ENCODE measurements at regions not wholly inside any gene's neighbourhood (a gene's known extent, or its start where the extent isn't known, plus 50 kb on each side); places are given as distances from the start of the nearest gene placed in this dataset.

- no peak for DNase-seq (ENCODE audit: low spot score)
Observed at GRCh38 chr1:221366495-221367110, 375.3 kb downstream of the DUSP10 start.

GRCh38 chr1:221371705-221372104 is 370.2 kb downstream of the DUSP10 start:
- no peak for DNase-seq (ENCODE audit: low spot score)

DNA sequence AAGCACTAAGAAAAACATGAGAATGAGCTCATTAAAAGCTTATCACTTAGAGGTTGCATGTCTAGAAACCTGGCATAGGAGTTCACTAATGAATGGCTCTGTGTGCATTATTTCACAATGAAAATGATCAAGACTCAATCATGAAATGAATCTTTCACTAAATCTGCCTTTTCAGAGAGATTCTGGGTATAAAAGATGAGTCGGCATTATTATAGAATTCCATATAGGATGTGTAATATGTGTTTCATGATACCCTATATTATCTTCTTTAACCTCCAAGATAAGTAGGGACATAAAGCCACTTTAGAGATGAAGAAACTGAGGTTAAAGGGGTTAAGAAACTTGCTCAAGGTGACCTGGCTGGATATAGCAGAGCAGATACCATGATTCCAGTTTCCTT is 368.1 kb downstream of the DUSP10 start:
- DNase-seq (ENCODE audit: low spot score), result no peak

GRCh38 chr1:221376286-221376685 is 365.6 kb downstream of the DUSP10 start:
- DNase-seq (ENCODE audit: low spot score), result no peak

- no peak for DNase-seq (ENCODE audit: low spot score)
Observed at GRCh38 chr1:221381910-221382623, 359.8 kb downstream of the DUSP10 start.

GRCh38 chr1:221392453-221392852 is 349.4 kb downstream of the DUSP10 start:
- no peak for DNase-seq (ENCODE audit: low spot score)

- no peak for DNase-seq (ENCODE audit: low spot score)
Observed at GRCh38 chr1:221394011-221394544, 347.8 kb downstream of the DUSP10 start.

DNA sequence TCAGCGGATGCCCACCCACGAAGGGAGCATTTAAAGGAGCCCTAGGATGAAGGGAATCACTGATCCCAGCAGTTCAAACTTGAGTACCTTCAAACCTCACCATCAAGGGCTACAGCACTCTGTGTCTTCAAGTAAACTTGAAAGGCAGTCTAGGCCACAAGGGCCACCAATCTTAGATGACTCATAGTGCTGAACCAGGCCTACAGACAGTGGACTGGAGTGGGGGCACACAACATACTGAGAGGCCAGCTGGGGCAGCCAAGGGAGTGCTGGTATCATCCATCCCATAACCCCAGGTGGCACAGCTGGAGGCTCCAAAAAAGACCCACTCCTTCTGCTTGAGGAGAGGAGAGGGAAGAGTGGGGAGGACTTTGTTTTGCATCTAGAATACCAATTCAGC is 345.4 kb downstream of the DUSP10 start:
- no peak for DNase-seq (ENCODE audit: low spot score)

DNA sequence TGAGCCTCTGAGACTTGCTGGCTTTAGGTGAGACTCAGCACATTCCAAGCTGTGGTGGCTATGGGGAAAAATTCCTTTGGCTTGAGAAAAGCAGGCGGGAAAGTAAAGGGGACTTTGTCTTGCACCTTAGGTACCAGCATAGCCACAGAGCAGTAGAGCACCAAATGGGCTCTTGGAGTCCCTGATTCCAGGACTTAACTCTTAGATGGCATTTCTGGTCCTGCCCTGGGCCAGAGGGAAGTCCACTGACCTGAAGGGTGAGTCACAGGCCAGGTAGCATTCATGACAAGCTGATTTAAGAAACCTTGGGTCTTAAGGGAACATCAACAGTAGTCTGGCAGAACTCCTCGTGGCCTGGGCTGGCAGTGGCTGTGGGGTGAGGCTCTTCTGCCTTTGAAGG is 344.7 kb downstream of the DUSP10 start:
- DNase-seq (ENCODE audit: low spot score), result no peak

DNA sequence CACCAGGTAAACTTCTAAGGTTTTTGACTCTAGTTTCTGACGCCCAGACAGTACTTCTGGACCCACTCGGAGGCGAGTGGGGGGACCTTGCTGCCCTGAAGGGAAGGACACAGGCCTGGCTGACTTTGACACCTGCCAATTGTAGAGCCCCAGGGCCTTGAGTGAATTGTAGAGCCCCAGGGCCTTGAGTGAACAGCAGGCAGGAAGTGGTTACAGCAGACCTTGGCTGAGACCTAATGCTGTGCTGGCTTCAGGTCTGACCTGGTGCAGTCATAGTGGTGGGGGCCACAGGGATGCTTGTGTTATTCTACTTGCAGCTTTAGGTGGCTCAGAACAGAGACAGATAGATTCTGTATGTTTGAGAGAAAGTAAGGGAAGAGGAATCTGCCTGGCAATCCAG is 344.3 kb downstream of the DUSP10 start:
- no peak for DNase-seq (ENCODE audit: low spot score)

DNA sequence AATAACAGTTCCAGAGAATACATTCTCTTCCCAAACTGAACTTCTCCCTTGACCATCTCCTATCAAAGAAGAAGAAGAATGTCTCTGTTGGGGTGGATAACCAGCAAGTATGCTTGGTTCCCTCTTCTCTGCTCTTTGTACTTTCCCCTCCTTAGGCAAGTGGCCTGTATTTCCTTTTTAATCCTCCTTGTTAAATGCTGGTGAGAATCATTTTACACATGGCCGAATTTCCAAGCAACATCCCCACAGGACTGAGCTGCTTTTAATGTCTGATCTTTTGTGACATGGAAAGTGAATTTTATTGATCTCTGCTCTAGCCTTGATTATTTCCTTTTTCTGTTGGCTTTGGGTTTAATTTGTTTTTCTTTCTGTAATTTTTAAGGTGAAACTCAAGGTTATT is 336.7 kb downstream of the DUSP10 start:
- DNase-seq (ENCODE audit: low spot score), result no peak

DNA sequence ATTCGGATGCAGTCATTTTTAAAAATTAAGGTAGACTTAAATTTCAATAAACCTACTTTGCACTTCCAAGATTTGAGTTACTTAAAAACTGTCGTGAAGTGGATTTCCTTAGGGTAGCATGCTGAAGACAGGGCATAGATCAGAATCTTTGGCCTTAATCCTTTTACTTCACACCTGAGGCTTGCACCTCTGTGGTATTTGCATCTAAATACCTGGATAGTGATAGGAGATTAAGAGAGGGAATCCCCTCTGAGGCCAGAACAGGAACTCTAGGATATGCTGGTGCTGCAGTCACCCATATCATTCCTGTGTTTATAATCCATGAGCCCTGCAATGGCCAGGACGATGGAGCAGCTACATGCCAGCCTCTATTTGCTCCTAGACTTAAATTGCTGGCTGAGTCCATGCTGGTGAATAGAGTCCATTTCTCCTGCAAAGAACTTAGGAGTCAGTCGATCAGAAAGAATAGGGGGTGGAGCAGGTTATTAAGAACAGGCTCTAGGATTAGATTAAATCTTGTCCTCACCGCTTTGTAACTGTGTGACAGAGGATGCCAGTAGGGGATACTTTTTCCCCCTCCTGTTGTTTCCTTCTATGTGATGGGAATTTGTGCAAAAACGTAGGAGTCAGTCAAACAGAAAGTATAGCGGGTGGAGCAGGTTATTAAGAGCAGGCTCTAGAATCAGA is 333.6 kb downstream of the DUSP10 start:
- no peak for DNase-seq (ENCODE audit: low spot score)

DNA sequence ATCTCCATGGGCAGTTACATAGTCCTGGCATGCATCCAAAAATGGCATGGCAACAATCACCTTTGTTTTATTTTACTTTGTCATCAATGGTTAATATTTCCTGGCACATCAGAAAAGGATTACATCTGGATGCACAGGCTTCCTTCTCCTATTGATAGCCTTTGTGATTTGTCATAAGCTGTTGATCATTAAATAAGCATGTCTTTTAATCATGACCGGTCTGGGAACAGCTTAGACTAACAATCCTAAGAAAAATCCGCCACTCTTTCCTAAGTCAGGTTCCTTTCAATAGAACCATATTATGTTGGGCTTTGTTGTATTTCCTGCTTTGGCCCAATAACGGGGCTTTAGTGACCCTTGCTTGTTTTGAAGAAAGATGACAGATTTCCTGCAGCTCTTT is 330.6 kb downstream of the DUSP10 start:
- DNase-seq (ENCODE audit: low spot score), result no peak

DNA sequence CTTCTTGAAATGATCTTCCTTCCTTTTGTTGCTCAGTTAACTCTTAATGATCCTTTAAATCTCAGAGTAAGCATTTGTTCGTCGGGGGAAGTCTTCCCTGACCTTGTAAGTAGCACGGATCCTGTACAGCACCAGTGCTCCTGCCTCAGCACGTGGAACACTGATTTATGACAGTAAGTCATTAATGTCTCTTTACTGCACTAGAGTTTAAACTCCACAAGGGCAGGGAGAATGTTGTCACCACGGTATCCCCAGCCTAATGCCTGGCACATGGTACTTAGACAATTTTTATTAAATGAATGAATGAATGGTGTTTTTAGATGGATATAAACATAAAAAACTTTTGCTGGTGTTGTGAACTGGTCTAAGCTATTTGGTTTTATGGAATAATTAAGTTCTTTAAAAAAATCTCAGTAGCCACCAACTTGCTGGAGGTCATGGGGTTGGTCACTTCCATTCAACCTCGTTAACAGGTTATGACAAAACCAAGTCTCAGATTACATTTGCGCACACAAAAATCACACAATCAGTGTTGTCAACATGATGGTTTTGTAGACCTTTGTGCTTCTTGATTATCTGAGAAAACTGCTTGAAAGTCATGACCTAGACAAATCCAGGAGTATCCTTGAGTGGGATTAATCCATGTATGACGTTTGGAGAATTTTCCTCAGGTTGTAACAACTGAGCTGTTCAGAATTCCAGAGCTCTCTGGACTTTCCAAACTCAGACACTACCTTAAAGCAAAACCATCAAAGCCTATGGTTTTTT is 326.9 kb downstream of the DUSP10 start:
- DNase-seq (ENCODE audit: low spot score), result no peak

- DNase-seq (ENCODE audit: low spot score), result no peak
Observed at GRCh38 chr1:221415651-221416050, 326.2 kb downstream of the DUSP10 start.

DNA sequence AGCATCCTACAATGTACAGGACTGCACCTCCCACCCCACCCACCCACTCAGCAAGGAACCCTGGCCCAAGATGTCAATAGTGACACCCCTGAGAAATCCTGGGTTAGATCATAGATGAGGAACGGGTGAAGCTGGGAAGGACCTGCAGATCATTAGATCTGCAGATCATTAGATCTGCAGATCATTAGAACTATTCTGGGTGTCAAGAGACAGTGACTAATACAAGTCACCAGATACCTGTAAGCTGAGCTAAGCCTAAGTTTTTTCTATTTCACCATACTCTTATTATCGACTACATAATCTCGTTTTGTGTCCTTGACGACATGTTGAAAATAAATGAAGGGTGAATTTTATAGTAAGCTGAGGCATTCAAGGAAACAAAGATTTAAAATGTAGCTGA is 325.7 kb downstream of the DUSP10 start:
- DNase-seq (ENCODE audit: low spot score), result no peak

- DNase-seq (ENCODE audit: low spot score), result no peak
Observed at GRCh38 chr1:221416723-221417122, 325.2 kb downstream of the DUSP10 start.

- no peak for DNase-seq (ENCODE audit: low spot score)
Observed at GRCh38 chr1:221418346-221418745, 323.5 kb downstream of the DUSP10 start.

DNA sequence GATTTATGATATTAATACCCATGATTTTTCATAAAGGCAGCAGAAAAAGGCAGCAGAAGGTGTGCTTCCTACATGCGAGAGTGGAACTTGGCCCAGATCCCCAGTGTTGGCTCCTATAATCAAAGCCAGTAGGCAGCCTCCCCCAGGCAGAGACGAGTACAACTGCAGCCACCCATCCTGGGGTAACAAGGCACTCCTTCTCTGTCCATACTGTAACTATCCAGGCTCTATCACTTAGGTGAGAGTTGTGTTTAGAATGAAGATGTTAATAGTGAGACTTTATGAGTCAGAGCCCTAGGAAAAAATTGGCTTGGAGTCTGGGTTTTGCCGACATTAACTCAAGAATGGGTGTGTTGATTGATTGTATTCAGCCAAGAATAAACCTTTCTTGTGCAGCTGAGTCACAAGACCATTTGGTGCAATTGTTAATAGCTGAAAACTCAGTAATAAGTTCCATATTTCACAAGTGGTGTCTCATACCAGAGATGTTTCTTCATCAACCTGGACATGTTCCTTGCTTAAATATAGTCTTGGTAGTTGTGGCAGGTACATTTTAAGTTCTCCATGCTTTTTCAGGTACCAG is 322.3 kb downstream of the DUSP10 start:
- DNase-seq (ENCODE audit: low spot score), result no peak

DNA sequence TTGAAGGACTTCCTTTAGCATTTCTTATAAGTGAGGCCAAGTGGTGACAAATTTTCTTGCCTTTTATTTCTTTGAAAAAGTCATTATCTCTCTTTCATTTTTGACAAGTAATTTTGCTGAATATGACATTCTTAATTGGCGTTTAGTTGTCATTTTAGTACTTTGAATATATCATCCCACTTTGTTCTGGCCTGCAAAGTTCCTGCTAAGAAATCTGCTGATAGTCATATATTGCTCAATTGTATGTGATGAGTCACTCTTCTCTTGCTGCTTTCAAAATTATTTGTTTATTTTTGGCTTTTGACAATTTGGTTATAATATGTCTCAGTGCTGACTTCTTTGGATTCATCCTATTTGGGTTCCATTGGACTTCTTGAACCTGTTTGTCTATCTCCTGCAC is 312.6 kb downstream of the DUSP10 start:
- DNase-seq (ENCODE audit: low spot score), result no peak

DNA sequence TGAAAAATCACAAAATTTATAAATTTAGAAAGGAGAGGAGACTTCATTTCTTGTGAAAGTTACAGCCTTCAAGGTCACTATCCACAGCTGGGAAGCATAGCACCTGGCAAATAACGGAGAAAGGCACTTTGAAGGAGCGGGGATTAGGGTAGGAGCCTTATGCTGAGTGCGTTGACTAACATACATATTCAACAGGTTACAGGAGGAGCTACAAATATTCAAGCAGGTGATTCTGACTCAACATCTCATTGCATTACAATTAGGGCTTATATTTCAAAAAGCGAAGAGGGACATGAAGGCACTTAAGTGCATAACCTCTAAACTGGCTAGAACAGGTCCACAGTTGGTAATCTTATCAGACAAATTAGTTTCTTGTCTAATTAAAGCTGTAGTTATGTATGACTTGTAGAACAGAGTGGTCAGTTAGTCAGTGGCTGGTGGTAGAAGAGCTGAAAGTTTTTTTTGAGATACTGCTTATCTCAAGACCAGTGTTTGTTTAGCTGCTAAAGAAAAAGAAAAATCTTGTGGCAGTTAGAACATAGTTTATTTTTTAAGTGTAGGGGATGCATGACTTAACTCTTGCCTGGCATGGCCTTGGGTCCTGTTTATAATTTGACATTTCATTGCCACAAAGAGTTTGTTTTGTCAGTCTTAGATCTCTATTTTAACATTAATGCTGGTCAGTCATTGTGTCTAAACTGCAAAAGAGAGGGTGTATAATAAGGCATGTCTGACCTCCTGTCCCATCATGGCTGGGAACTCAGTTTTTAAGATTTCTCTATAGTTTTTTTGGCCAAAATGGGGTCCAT is 311.5 kb downstream of the DUSP10 start:
- no peak for DNase-seq (ENCODE audit: low spot score)
